H9 (cell line): ENCODE measurements at regions not wholly inside any gene's neighbourhood (a gene's known extent, or its start where the extent isn't known, plus 50 kb on each side); places are given as distances from the start of the nearest gene placed in this dataset.
A peak's percentile ranks its signal among the peaks of the same experiment; 100 is the strongest.

Source experiments
- DNase-seq: peaks from one replicate; pipeline ENCODE4 v3.0.0-alpha.2; 2017
- H2AFZ ChIP-seq: one replicate; pipeline ENCODE4 v1.6.1; 2013; ENCODE audit warnings: mild to moderate bottlenecking, low read length, control low read depth, moderate library complexity
- H2AK5ac ChIP-seq: 2 replicates; pipeline ENCODE4 v1.6.1; 2013; ENCODE audit warnings: low read length, control low read depth, mixed read lengths; ENCODE audit not compliant: insufficient read length
- H2BK120ac ChIP-seq: one replicate; pipeline ENCODE4 v1.6.1; 2013; ENCODE audit warnings: low read depth, mild to moderate bottlenecking, low read length, control low read depth, inconsistent platforms; ENCODE audit not compliant: poor library complexity, severe bottlenecking
- H2BK12ac ChIP-seq: 2 replicates; pipeline ENCODE4 v1.6.1; 2013; ENCODE audit warnings: low read length, control low read depth, mixed read lengths, low read depth; ENCODE audit not compliant: insufficient read length
- H2BK15ac ChIP-seq: 2 replicates; pipeline ENCODE4 v1.6.1; 2013; ENCODE audit warnings: low read depth, low read length, control low read depth
- H2BK20ac ChIP-seq: one replicate; pipeline ENCODE4 v1.6.1; 2013; ENCODE audit warnings: low read depth, mild to moderate bottlenecking, low read length, control low read depth, inconsistent platforms; ENCODE audit not compliant: poor library complexity, severe bottlenecking
- H2BK5ac ChIP-seq: 2 replicates; pipeline ENCODE4 v1.6.1; 2013; ENCODE audit warnings: low read length, control low read depth, mixed read lengths; ENCODE audit not compliant: insufficient read length
- H3K14ac ChIP-seq: 2 replicates; pipeline ENCODE4 v1.6.1; 2013; ENCODE audit warnings: low read length, control low read depth; ENCODE audit not compliant: insufficient read depth
- H3K18ac ChIP-seq: 2 replicates; pipeline ENCODE4 v1.6.1; 2013; ENCODE audit warnings: low read depth, mild to moderate bottlenecking, mixed read lengths, low read length, control low read depth; ENCODE audit not compliant: insufficient read length
- H3K23ac ChIP-seq: 2 replicates; pipeline ENCODE4 v1.6.1; 2013; ENCODE audit warnings: low read length, control low read depth, mixed read lengths, low read depth; ENCODE audit not compliant: insufficient read length
- H3K23me2 ChIP-seq: 2 replicates; pipeline ENCODE4 v1.6.1; 2013; ENCODE audit warnings: low read depth, mild to moderate bottlenecking, mixed read lengths, low read length, control low read depth; ENCODE audit not compliant: insufficient read length, poor library complexity, severe bottlenecking
- H3K27ac ChIP-seq: 2 replicates; pipeline ENCODE4 v1.5.1; 2013; ENCODE audit warnings: low read length, control low read depth, mixed read lengths, low read depth; ENCODE audit not compliant: insufficient read length
- H3K27me3 ChIP-seq: 2 replicates; pipeline ENCODE4 v1.6.1; 2013; ENCODE audit warnings: low read length, control low read depth, inconsistent platforms; ENCODE audit not compliant: insufficient read depth
- H3K4ac ChIP-seq: 2 replicates; pipeline ENCODE4 v1.6.1; 2013; ENCODE audit warnings: low read depth, mild to moderate bottlenecking, control low read depth, inconsistent platforms, low read length, moderate library complexity
- H3K4me1 ChIP-seq: 2 replicates; pipeline ENCODE4 v1.6.1; 2013; ENCODE audit warnings: low read length, control low read depth, inconsistent platforms; ENCODE audit not compliant: insufficient read depth
- H3K4me2 ChIP-seq: 2 replicates; pipeline ENCODE4 v1.6.1; 2013; ENCODE audit warnings: low read length, control low read depth, mixed read lengths; ENCODE audit not compliant: insufficient read length, insufficient read depth
- H3K56ac ChIP-seq: 2 replicates; pipeline ENCODE4 v1.6.1; 2013; ENCODE audit warnings: low read depth, mild to moderate bottlenecking, mixed read lengths, low read length, control low read depth; ENCODE audit not compliant: insufficient read length
- H3K79me1 ChIP-seq: 2 replicates; pipeline ENCODE4 v1.6.1; 2013; ENCODE audit warnings: low read depth, mild to moderate bottlenecking, moderate library complexity, low read length, control low read depth, inconsistent platforms; ENCODE audit not compliant: insufficient read depth, poor library complexity, severe bottlenecking
- H3K79me2 ChIP-seq: 2 replicates; pipeline ENCODE4 v1.6.1; 2013; ENCODE audit warnings: low read length, control low read depth, inconsistent platforms; ENCODE audit not compliant: insufficient read depth
- H3K9ac ChIP-seq: 2 replicates; pipeline ENCODE4 v1.6.1; 2013; ENCODE audit warnings: low read length, control low read depth, mixed read lengths; ENCODE audit not compliant: insufficient read length; ENCODE audit errors: extremely low read depth
- H3K9me3 ChIP-seq: one replicate; pipeline ENCODE4 v1.6.1; 2013; ENCODE audit warnings: low read depth, low read length, inconsistent platforms; ENCODE audit not compliant: control insufficient read depth
- H3T11ph ChIP-seq: one replicate; pipeline ENCODE4 v1.6.1; 2013; ENCODE audit warnings: mild to moderate bottlenecking, low read length, control low read depth, inconsistent platforms
- H4K20me1 ChIP-seq: one replicate; pipeline ENCODE4 v1.6.1; 2013; ENCODE audit not compliant: control insufficient read depth, insufficient read length, insufficient read depth
- H4K5ac ChIP-seq: 2 replicates; pipeline ENCODE4 v1.6.1; 2013; ENCODE audit warnings: low read depth, mild to moderate bottlenecking, mixed read lengths, low read length, control low read depth; ENCODE audit not compliant: insufficient read length
- H4K8ac ChIP-seq: replicated peaks from 2 replicates; pipeline ENCODE4 v1.6.1; 2013; ENCODE audit warnings: low read length, control low read depth, mixed read lengths, low read depth; ENCODE audit not compliant: insufficient read length
- H4K91ac ChIP-seq: 2 replicates; pipeline ENCODE4 v1.6.1; 2013; ENCODE audit warnings: low read depth, mild to moderate bottlenecking, moderate library complexity, mixed read lengths, low read length, control low read depth; ENCODE audit not compliant: insufficient read length
- H3K27ac Mint-ChIP-seq, 3 experiments: 2 replicates in 2 of 3; 3 replicates in 1 of 3; pipeline ENCODE4 v1.8.0; 2020 to 2021; ENCODE audit warnings: mixed read lengths in 3 of 3, mild to moderate bottlenecking in 1 of 3, moderate library complexity in 1 of 3
- H3K27me3 Mint-ChIP-seq: 2 replicates; pipeline ENCODE4 v1.8.0; 2021; ENCODE audit warnings: low read depth, mild to moderate bottlenecking, moderate library complexity, mixed read lengths
- H3K36me3 Mint-ChIP-seq, 3 experiments: 2 replicates in 2 of 3; 3 replicates in 1 of 3; pipeline ENCODE4 v1.8.0; 2020 to 2021; ENCODE audit warnings: low read depth in 3 of 3, mixed read lengths in 3 of 3; ENCODE audit not compliant: insufficient read depth in 1 of 3
- H3K4me1 Mint-ChIP-seq, 2 experiments: 2 replicates each; pipeline ENCODE4 v1.8.0; 2020; ENCODE audit warnings: mixed read lengths in 2 of 2
- H3K4me3 Mint-ChIP-seq, 2 experiments: 2 replicates in 1 of 2; 3 replicates in 1 of 2; pipeline ENCODE4 v1.8.0; 2020 to 2021; ENCODE audit warnings: mild to moderate bottlenecking in 2 of 2, mixed read lengths in 2 of 2, moderate library complexity in 1 of 2
- H3K9me3 Mint-ChIP-seq, 2 experiments: 2 replicates in 1 of 2; 3 replicates in 1 of 2; pipeline ENCODE4 v1.8.0; 2020; ENCODE audit warnings: mild to moderate bottlenecking in 2 of 2, mixed read lengths in 2 of 2, moderate library complexity in 1 of 2
- WGBS: extraction: QIAGEN DNeasy Blood & Tissue Kit; methylation state at CpG from one replicate; pipeline ENCODE4 v1.1.7; 2013; ENCODE audit warnings: missing lambda C conversion rate, low lambda C conversion rate, mixed read lengths; ENCODE audit not compliant: insufficient read length; ENCODE audit errors: extremely low coverage; 5-methylcytosine and 5-hydroxymethylcytosine counted together
- TF ChIP-seq, protein P1 (sequence below): fragments of 200-600 bp; sonication (generic); conservative IDR thresholded peaks from 3 replicates; pipeline ENCODE4 v1.8.0; 2021; ENCODE audit warnings: antibody characterized with exemption, mild to moderate bottlenecking

- Histone ChIP-seq H4K5ac (no peak overlapping the region), H3K23ac (no peak overlapping the region), H2AFZ (no peak overlapping the region), H3K79me1 (no peaks in the 10 kb centered on the region), H3K56ac (no peak overlapping the region), H3K14ac (no peak overlapping the region), H3K4ac (no peak overlapping the region), H2BK120ac (no peak overlapping the region), H4K8ac (no peak overlapping the region), H2BK15ac (no peak overlapping the region), H3K18ac (no peak overlapping the region), H3K4me1 (no peaks in the 10 kb centered on the region), H2AK5ac (no peak overlapping the region), H3K27ac (no peak overlapping the region), H3K27me3 (no peaks in the 10 kb centered on the region), H3K9me3 (no peaks in the 10 kb centered on the region), H4K20me1 (no peaks in the 10 kb centered on the region), H3T11ph (no peak overlapping the region), H3K23me2 (no peaks in the 10 kb centered on the region), H2BK20ac (no peak overlapping the region), H3K4me2 (no peak overlapping the region), H4K91ac (no peak overlapping the region), H2BK12ac (no peak overlapping the region), H3K9ac (no peak overlapping the region), H2BK5ac (no peak overlapping the region), H3K79me2 (no peaks in the 10 kb centered on the region)
- no CpG with 5 or more reads among the region's 4 CpGs for WGBS
- TF ChIP-seq, protein P1, sequence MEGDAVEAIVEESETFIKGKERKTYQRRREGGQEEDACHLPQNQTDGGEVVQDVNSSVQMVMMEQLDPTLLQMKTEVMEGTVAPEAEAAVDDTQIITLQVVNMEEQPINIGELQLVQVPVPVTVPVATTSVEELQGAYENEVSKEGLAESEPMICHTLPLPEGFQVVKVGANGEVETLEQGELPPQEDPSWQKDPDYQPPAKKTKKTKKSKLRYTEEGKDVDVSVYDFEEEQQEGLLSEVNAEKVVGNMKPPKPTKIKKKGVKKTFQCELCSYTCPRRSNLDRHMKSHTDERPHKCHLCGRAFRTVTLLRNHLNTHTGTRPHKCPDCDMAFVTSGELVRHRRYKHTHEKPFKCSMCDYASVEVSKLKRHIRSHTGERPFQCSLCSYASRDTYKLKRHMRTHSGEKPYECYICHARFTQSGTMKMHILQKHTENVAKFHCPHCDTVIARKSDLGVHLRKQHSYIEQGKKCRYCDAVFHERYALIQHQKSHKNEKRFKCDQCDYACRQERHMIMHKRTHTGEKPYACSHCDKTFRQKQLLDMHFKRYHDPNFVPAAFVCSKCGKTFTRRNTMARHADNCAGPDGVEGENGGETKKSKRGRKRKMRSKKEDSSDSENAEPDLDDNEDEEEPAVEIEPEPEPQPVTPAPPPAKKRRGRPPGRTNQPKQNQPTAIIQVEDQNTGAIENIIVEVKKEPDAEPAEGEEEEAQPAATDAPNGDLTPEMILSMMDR = no peak
- DNase-seq = peak; percentile 13
- no peak overlapping the region for H3K4me3 Mint-ChIP-seq
- peaks cover 2 to 11% of the 10 kb centered on the region in 2 experiments; a peak in 3 of 5 replicates for H3K9me3 Mint-ChIP-seq
- no peaks in the 10 kb centered on the region for H3K36me3 Mint-ChIP-seq
- peaks cover 10% of the 10 kb centered on the region for H3K27me3 Mint-ChIP-seq
- H3K27ac Mint-ChIP-seq = no peak overlapping the region
- peaks cover 0 to 3% of the 10 kb centered on the region in 2 experiments; a peak in 1 of 4 replicates for H3K4me1 Mint-ChIP-seq
Observed at GRCh38 chr1:30449428-30450147, 273.8 kb downstream of the MATN1 start.
